B cell (primary cell): ENCODE measurements at regions not wholly inside any gene's neighbourhood (a gene's known extent, or its start where the extent isn't known, plus 50 kb on each side); places are given as distances from the start of the nearest gene placed in this dataset.

Experiments used
- ATAC-seq: fragments of 200-7000 bp; cut with Tn5 transposase; one replicate; pipeline ENCODE4 v1.10.0; 2021; ENCODE audit warnings: low read depth, mild to moderate bottlenecking, moderate number of reproducible peaks, moderate library complexity
- CTCF ChIA-PET: fragments of 350-600 bp; sonication (Branson Sonifier 250); formaldehyde crosslinking; loops from one replicate; lab custom pipeline; 2021; ENCODE audit warnings: antibody characterized with exemption, inconsistent platforms; lab: Charles Lee
- POLR2A ChIA-PET: fragments of 350-600 bp; sonication (Branson Sonifier 250); formaldehyde crosslinking; loops from one replicate; lab custom pipeline; 2021; ENCODE audit warnings: antibody characterized with exemption; lab: Charles Lee
- DNase-seq: peaks from one replicate; pipeline ENCODE4 v3.0.0; 2013
- H2AFZ ChIP-seq: 2 replicates; pipeline ENCODE4 v1.6.1; 2012; ENCODE audit warnings: mild to moderate bottlenecking, low read depth, low read length; ENCODE audit not compliant: insufficient read depth, poor library complexity, severe bottlenecking
- H3K27ac ChIP-seq, 2 donors: 1 replicate in 1 of 2; 2 replicates in 1 of 2; pipeline ENCODE4 v1.5.1; 2012 to 2013; ENCODE audit warnings: low read length in 2 of 2, mild to moderate bottlenecking in 2 of 2, moderate library complexity in 1 of 2
- H3K27me3 ChIP-seq, 4 experiments: fragments of 200-600 bp in 1 of 4; sonication (generic) in 1 of 4; replicated peaks in 1 of 4; 1 replicate in 2 of 4; 2 replicates in 2 of 4; pipeline versions ENCODE4 v1.6.1 to v1.7.0; 2013 to 2016; ENCODE audit warnings: low read length in 3 of 4, mild to moderate bottlenecking in 2 of 4, mixed read lengths in 1 of 4, moderate library complexity in 1 of 4; ENCODE audit not compliant: insufficient read depth in 4 of 4, control insufficient read depth in 3 of 4; ENCODE audit errors: control extremely low read depth in 1 of 4
- H3K36me3 ChIP-seq, 2 experiments: replicated peaks in 1 of 2; 1 replicate in 1 of 2; 2 replicates in 1 of 2; pipeline versions ENCODE4 v1.6.1 to v1.7.1; 2013; ENCODE audit warnings: low read length in 1 of 2; ENCODE audit not compliant: insufficient read depth in 2 of 2, control insufficient read depth in 1 of 2; ENCODE audit errors: control extremely low read depth in 1 of 2, extremely low read depth in 1 of 2
- H3K4me1 ChIP-seq, 2 donors: fragments of 200-600 bp in 1 of 2; sonication (generic) in 1 of 2; 1 replicate in 1 of 2; 2 replicates in 1 of 2; pipeline versions ENCODE4 v1.5.1 to v1.6.1; 2013 to 2017; ENCODE audit warnings: low read length in 2 of 2; ENCODE audit not compliant: control insufficient read depth in 2 of 2, insufficient read depth in 2 of 2
- H3K4me2 ChIP-seq: replicated peaks from 2 replicates; pipeline ENCODE3; 2012; ENCODE audit warnings: mild to moderate bottlenecking, low read depth, low read length; ENCODE audit not compliant: poor library complexity, severe bottlenecking
- H3K4me3 ChIP-seq, 5 experiments: fragments of 200-600 bp in 1 of 5; sonication (generic) in 1 of 5; 1 replicate in 3 of 5; 2 replicates in 2 of 5; pipeline versions ENCODE4 v1.5.1 to v1.7.0; 2011 to 2016; ENCODE audit warnings: low read length in 4 of 5, mild to moderate bottlenecking in 4 of 5, low read depth in 2 of 5, control low read depth in 1 of 5, moderate library complexity in 1 of 5; ENCODE audit not compliant: insufficient read depth in 1 of 5; ENCODE audit errors: control extremely low read depth in 1 of 5, extremely low read depth in 1 of 5
- H3K79me2 ChIP-seq: fragments of 200-600 bp; sonication (generic); one replicate; pipeline ENCODE4 v1.6.0; 2016; ENCODE audit warnings: low read length; ENCODE audit not compliant: control insufficient read depth, insufficient read depth
- H3K9ac ChIP-seq: fragments of 200-600 bp; sonication (generic); 2 replicates; pipeline ENCODE4 v1.6.1; 2017; ENCODE audit warnings: mild to moderate bottlenecking, low read length, moderate library complexity
- H3K9me3 ChIP-seq, 3 donors: one replicate each; pipeline versions ENCODE4 v1.6.1 to v1.7.1; 2013; ENCODE audit warnings: low read length in 2 of 3; ENCODE audit not compliant: control insufficient read depth in 2 of 3, insufficient read depth in 1 of 3; ENCODE audit errors: control extremely low read depth in 1 of 3
- H4K20me1 ChIP-seq: 2 replicates; pipeline ENCODE4 v1.6.0; 2012; ENCODE audit warnings: mild to moderate bottlenecking, low read length; ENCODE audit not compliant: insufficient read depth, control insufficient read depth, poor library complexity, severe bottlenecking
- H3K27ac Mint-ChIP-seq: one replicate; pipeline ENCODE4 v1.8.0; 2021; ENCODE audit warnings: mixed read lengths
- H3K27me3 Mint-ChIP-seq: one replicate; pipeline ENCODE4 v1.8.0; 2021; ENCODE audit warnings: mixed read lengths
- H3K4me1 Mint-ChIP-seq: one replicate; pipeline ENCODE4 v1.8.0; 2021; ENCODE audit warnings: mixed read lengths
- H3K4me3 Mint-ChIP-seq: one replicate; pipeline ENCODE4 v1.8.0; 2021; ENCODE audit warnings: mixed read lengths
- H3K9me3 Mint-ChIP-seq: one replicate; pipeline ENCODE4 v1.8.0; 2022; ENCODE audit warnings: mixed read lengths; ENCODE audit not compliant: insufficient read depth
- EZH2 ChIP-seq: IDR thresholded peaks from 2 replicates; pipeline ENCODE4 v1.6.1; 2012; ENCODE audit warnings: borderline replicate concordance, low read depth, mild to moderate bottlenecking, moderate library complexity, low read length; ENCODE audit not compliant: insufficient read depth, poor library complexity, severe bottlenecking
- WGBS: methylation state at CpG from one replicate; pipeline ENCODE4 v1.1.5; 2013; ENCODE audit warnings: missing lambda C conversion rate; ENCODE audit not compliant: insufficient coverage; 5-methylcytosine and 5-hydroxymethylcytosine counted together
- intact Hi-C: fragments of 100-400 bp; cut with micrococcal nuclease; formaldehyde crosslinking; loops from one replicate; pipeline ENCODE4 v1.10.0; 2022
- TF ChIP-seq, protein P1 (sequence below): fragments of 200-600 bp; IDR thresholded peaks from one replicate; pipeline ENCODE4 v1.8.0; 2022; ENCODE audit warnings: antibody characterized with exemption, mild to moderate bottlenecking

DNA sequence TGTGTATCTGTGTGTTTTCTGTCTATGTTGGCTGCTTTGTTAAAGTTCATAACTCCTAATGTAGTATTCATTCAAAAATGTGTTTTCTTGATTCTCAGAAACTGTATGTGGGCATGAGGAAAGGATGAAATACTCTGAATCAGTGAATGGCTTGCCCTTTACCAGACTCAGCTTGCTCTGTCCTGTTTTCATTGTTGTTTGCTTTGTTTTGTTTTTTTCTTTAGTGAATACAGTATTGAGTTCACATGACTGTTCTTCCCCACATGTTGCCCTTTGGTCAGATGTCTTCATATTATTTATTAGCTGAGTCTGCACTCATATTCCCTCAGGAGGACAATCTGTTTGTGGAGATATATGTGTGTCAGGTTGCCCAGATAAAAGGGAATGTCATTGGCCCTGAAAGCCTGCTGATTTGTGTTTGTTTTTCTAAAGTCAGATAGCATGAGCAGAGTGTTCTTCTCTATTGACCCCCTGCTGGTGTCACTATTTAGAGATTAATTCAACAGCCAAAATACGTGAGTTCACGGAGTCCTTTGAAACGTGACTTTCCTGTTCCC is 1184.4 kb downstream of the RPA4 start:
- POLR2A ChIA-PET, result no interaction called here
- Mint-ChIP-seq H3K27me3 (no peaks in the 10 kb centered on the region), H3K4me1 (no peaks in the 10 kb centered on the region), H3K4me3 (no peak overlapping the region), H3K9me3 (no peaks in the 10 kb centered on the region), H3K27ac (no peak overlapping the region)
- WGBS, result no CpG with 5 or more reads among the region's 3 CpGs
- ATAC-seq (no peak), DNase-seq (no peak)
- Histone ChIP-seq H3K9ac (no peak overlapping the region), H3K4me2 (no peak overlapping the region), H3K27ac (no peak overlapping the region), H3K4me3 (no peak overlapping the region), H3K9me3 (no peaks in the 10 kb centered on the region), H3K36me3 (no peaks in the 10 kb centered on the region), H4K20me1 (no peaks in the 10 kb centered on the region), H3K79me2 (no peaks in the 10 kb centered on the region), H2AFZ (no peak overlapping the region), H3K4me1 (no peaks in the 10 kb centered on the region), H3K27me3 (no peaks in the 10 kb centered on the region)
- TF ChIP-seq, protein P1, sequence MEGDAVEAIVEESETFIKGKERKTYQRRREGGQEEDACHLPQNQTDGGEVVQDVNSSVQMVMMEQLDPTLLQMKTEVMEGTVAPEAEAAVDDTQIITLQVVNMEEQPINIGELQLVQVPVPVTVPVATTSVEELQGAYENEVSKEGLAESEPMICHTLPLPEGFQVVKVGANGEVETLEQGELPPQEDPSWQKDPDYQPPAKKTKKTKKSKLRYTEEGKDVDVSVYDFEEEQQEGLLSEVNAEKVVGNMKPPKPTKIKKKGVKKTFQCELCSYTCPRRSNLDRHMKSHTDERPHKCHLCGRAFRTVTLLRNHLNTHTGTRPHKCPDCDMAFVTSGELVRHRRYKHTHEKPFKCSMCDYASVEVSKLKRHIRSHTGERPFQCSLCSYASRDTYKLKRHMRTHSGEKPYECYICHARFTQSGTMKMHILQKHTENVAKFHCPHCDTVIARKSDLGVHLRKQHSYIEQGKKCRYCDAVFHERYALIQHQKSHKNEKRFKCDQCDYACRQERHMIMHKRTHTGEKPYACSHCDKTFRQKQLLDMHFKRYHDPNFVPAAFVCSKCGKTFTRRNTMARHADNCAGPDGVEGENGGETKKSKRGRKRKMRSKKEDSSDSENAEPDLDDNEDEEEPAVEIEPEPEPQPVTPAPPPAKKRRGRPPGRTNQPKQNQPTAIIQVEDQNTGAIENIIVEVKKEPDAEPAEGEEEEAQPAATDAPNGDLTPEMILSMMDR, result no peak
- no peak for TF ChIP-seq EZH2
- intact Hi-C loops, result no loop called here
- CTCF ChIA-PET, result no interaction called here

DNA sequence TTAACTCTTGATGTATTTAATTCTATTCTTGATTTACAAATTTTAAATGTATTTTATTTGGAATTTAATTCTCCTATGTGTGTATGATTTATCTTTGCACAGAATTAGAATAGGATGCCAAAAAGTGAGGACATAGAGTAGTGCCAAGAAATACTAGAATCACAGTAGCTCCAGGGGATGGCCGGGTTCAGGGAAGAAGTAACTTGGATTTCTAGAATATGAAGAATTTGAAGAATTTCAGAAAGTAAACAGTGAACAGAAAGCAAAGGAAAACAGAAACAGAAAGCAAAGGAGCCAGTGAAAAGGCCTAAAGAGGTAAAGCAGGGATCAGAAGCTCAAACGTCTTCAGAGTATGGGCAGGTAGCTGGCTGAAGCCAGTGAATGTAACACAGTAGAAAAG is 1187.6 kb downstream of the RPA4 start:
- H3K9me3 Mint-ChIP-seq, result no peaks in the 10 kb centered on the region
- Histone ChIP-seq H3K27ac (no peak overlapping the region), H2AFZ (no peak overlapping the region), H3K4me3 (no peak overlapping the region), H3K4me2 (no peak overlapping the region), H3K27me3 (no peaks in the 10 kb centered on the region), H3K36me3 (no peaks in the 10 kb centered on the region), H3K4me1 (no peaks in the 10 kb centered on the region), H3K9me3 (no peaks in the 10 kb centered on the region), H3K79me2 (no peaks in the 10 kb centered on the region), H4K20me1 (no peaks in the 10 kb centered on the region), H3K9ac (no peak overlapping the region)
- no peak for ATAC-seq
- no peaks in the 10 kb centered on the region for H3K4me1 Mint-ChIP-seq
- no peak overlapping the region for H3K4me3 Mint-ChIP-seq
- CTCF ChIA-PET, result no interaction called here
- H3K27me3 Mint-ChIP-seq, result no peaks in the 10 kb centered on the region
- TF ChIP-seq EZH2, result no peak
- TF ChIP-seq, protein P1, result no peak
- intact Hi-C loops, result no loop called here
- DNase-seq, result no peak
- no peak overlapping the region for H3K27ac Mint-ChIP-seq
- POLR2A ChIA-PET, result no interaction called here
- 100% methylated on average over 1 of the region's 2 CpGs for WGBS
